Karpas-422 (cell line): ENCODE measurements at regions not wholly inside any gene's neighbourhood (a gene's known extent, or its start where the extent isn't known, plus 50 kb on each side); places are given as distances from the start of the nearest gene placed in this dataset.
"Not testable (repeated sequence)": the region's sequence is repeated elsewhere in the genome, so short reads cannot be mapped to it uniquely, and the experiment has no call there.

Experiments used
- DNase-seq: peaks from one replicate; pipeline ENCODE4 v3.0.0-alpha.2; 2015
- H2AFZ ChIP-seq: fragments of 200-600 bp; sonication (generic); 2 replicates; pipeline ENCODE4 v1.6.1; 2014; ENCODE audit warnings: antibody characterized with exemption, low read length, mixed read lengths
- H3K27ac ChIP-seq: fragments of 200-600 bp; sonication (generic); 2 replicates; pipeline ENCODE4 v1.5.1; 2014; ENCODE audit warnings: mild to moderate bottlenecking, low read length, moderate library complexity
- H3K27me3 ChIP-seq: fragments of 200-600 bp; sonication (generic); 2 replicates; pipeline ENCODE4 v1.6.1; 2014; ENCODE audit warnings: low read length, mixed read lengths
- H3K36me3 ChIP-seq: fragments of 200-600 bp; sonication (generic); 2 replicates; pipeline ENCODE4 v1.6.1; 2014; ENCODE audit warnings: low read length, mixed read lengths; ENCODE audit not compliant: insufficient read depth
- H3K4me1 ChIP-seq: fragments of 200-600 bp; sonication (generic); 2 replicates; pipeline ENCODE4 v1.6.1; 2014; ENCODE audit warnings: mild to moderate bottlenecking, low read length, mixed read lengths
- H3K4me2 ChIP-seq: fragments of 200-600 bp; sonication (generic); 2 replicates; pipeline ENCODE4 v1.6.1; 2014; ENCODE audit warnings: low read length, low read depth, mild to moderate bottlenecking; ENCODE audit not compliant: poor library complexity, severe bottlenecking
- H3K4me3 ChIP-seq: fragments of 200-600 bp; sonication (generic); 2 replicates; pipeline ENCODE4 v1.5.1; 2014; ENCODE audit warnings: mild to moderate bottlenecking, antibody characterized with exemption, low read length, mixed read lengths
- H3K79me2 ChIP-seq: fragments of 200-600 bp; sonication (generic); 2 replicates; pipeline ENCODE4 v1.6.1; 2014; ENCODE audit warnings: mild to moderate bottlenecking, low read length, mixed read lengths
- H3K9ac ChIP-seq: fragments of 200-600 bp; sonication (generic); 2 replicates; pipeline ENCODE4 v1.6.0; 2014; ENCODE audit warnings: low read length
- H3K9me2 ChIP-seq: fragments of 200-600 bp; sonication (generic), shearing (Covaris generic); replicated peaks from 2 replicates; pipeline ENCODE4 v1.6.0; 2014; ENCODE audit warnings: mild to moderate bottlenecking, low read length, moderate library complexity; ENCODE audit not compliant: insufficient read depth
- H3K9me3 ChIP-seq: fragments of 300-700, 200-600 bp; sonication (generic); 2 replicates; pipeline ENCODE4 v1.6.1; 2014; ENCODE audit warnings: low read length, mixed read lengths
- H4K20me1 ChIP-seq: fragments of 200-600 bp; sonication (generic); 2 replicates; pipeline ENCODE4 v1.6.1; 2014; ENCODE audit warnings: mild to moderate bottlenecking, antibody characterized with exemption, low read length, low read depth; ENCODE audit not compliant: insufficient read depth

- Histone ChIP-seq H3K9me3 (no peaks in the 10 kb centered on the region), H3K79me2 (no peaks in the 10 kb centered on the region)
Measured at GRCh38 chr1:209116705-209117104, 466.8 kb upstream of the CAMK1G start.

DNA sequence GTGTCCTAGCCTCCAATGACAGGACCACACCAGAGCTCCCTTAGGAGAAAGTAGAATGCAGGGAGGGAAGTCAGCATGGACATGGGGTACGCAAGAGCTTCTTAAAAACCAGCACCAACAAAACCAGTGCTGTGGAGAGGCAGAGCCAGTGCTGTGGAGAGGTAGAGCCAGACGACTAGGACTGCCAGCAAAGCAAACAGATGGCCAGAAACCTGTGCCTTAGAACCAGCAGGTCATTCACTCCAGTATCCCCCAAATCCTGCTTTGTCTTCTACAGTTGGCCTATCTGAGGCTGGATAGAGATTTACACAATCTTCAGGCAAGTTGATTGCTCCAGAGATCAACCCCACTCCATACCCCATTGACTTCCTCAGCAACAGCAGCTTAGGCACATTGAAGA, 459.9 kb upstream of the CAMK1G start:
- no peaks in the 10 kb centered on the region for H3K79me2 ChIP-seq
- no peak overlapping the region for H3K4me2 ChIP-seq
- no peak overlapping the region for H3K27ac ChIP-seq
- no peak overlapping the region for H3K4me3 ChIP-seq
- DNase-seq = no peak
- no peak overlapping the region for H3K9ac ChIP-seq
- H4K20me1 ChIP-seq = no peaks in the 10 kb centered on the region
- H3K9me3 ChIP-seq = no peaks in the 10 kb centered on the region
- no peaks in the 10 kb centered on the region for H3K9me2 ChIP-seq
- no peak overlapping the region for H2AFZ ChIP-seq
- no peaks in the 10 kb centered on the region for H3K4me1 ChIP-seq
- no peaks in the 10 kb centered on the region for H3K36me3 ChIP-seq
- H3K27me3 ChIP-seq = no peaks in the 10 kb centered on the region; the same call in 1 of the 2 replicates

More at GRCh38 chr1:209116705-209117104, 466.8 kb upstream of the CAMK1G start:
- Histone ChIP-seq H4K20me1 (no peaks in the 10 kb centered on the region), H3K9me2 (no peaks in the 10 kb centered on the region), H3K27ac (no peak overlapping the region), H3K4me2 (no peak overlapping the region), H3K27me3 (no peaks in the 10 kb centered on the region; the same call in 1 of the 2 replicates), H3K9ac (no peak overlapping the region), H3K36me3 (no peaks in the 10 kb centered on the region), H2AFZ (no peak overlapping the region), H3K4me3 (no peak overlapping the region), H3K4me1 (no peaks in the 10 kb centered on the region)
- DNase-seq = no peak

DNA sequence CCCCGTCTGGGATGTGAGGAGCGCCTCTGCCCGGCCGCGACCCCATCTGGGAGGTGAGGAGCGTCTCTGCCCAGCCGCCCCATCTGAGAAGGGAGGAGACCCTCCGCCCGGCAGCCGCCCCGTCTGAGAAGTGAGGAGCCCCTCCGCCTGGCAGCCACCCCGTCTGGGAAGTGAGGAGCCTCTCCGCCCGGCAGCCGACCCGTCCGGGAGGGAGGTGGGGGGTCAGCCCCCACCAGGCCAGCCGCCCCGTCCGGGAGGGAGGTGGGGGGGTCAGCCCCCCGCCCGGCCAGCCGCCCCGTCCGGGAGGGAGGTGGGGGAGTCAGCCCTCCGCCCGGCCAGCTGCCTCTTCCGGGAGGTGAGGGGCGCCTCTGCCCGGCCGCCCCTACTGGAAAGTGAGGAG, 454.4 kb upstream of the CAMK1G start:
- not testable (repeated sequence) for H3K9ac ChIP-seq, H3K27ac ChIP-seq, DNase-seq, H4K20me1 ChIP-seq, H3K79me2 ChIP-seq, H3K9me3 ChIP-seq, H3K4me2 ChIP-seq, H3K27me3 ChIP-seq, H3K9me2 ChIP-seq, H3K36me3 ChIP-seq, H3K4me1 ChIP-seq, H2AFZ ChIP-seq, H3K4me3 ChIP-seq

- H3K27ac ChIP-seq = no peak overlapping the region
- no peaks in the 10 kb centered on the region for H3K9me3 ChIP-seq
- no peak for DNase-seq
- H3K9me2 ChIP-seq = no peaks in the 10 kb centered on the region
- H3K27me3 ChIP-seq = no peaks in the 10 kb centered on the region
- H3K9ac ChIP-seq = no peak overlapping the region
- H3K79me2 ChIP-seq = no peaks in the 10 kb centered on the region
- H3K36me3 ChIP-seq = no peaks in the 10 kb centered on the region
- H4K20me1 ChIP-seq = no peaks in the 10 kb centered on the region
- no peaks in the 10 kb centered on the region for H3K4me1 ChIP-seq
- H2AFZ ChIP-seq = no peak overlapping the region
- H3K4me2 ChIP-seq = no peak overlapping the region
- H3K4me3 ChIP-seq = no peak overlapping the region
Measured at GRCh38 chr1:209130886-209131285, 452.6 kb upstream of the CAMK1G start.

GRCh38 chr1:209132736-209133467, 450.6 kb upstream of the CAMK1G start:
- Histone ChIP-seq H3K9ac (no peak overlapping the region), H3K27ac (no peak overlapping the region), H3K4me3 (no peak overlapping the region), H3K79me2 (no peaks in the 10 kb centered on the region), H3K27me3 (no peaks in the 10 kb centered on the region), H3K4me1 (no peaks in the 10 kb centered on the region), H3K9me2 (no peaks in the 10 kb centered on the region), H3K4me2 (no peak overlapping the region), H4K20me1 (no peaks in the 10 kb centered on the region), H2AFZ (no peak overlapping the region), H3K9me3 (no peaks in the 10 kb centered on the region), H3K36me3 (no peaks in the 10 kb centered on the region)
- no peak for DNase-seq

DNA sequence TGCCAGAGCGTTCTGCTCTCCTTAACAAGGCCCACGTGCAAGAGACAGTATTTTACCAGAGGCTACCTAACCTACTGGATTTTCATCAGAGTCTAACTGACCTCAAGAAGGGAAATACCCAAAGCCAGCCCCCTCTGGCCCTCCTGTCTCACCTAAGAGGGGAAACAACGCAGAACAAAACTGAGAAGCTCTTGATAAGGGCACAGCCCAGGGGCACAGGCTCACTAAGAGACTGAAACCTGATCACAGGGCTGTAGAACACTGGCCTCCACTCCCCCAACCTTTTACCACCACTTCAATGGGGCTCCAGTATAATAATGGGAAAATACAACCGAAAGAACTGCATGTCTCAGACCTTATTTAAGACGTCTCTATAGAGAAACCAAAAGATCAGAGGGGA, 449.5 kb upstream of the CAMK1G start:
- H3K27me3 ChIP-seq = no peaks in the 10 kb centered on the region
- H4K20me1 ChIP-seq = no peaks in the 10 kb centered on the region
- H3K4me2 ChIP-seq = no peak overlapping the region
- no peak for DNase-seq
- no peaks in the 10 kb centered on the region for H3K36me3 ChIP-seq
- no peak overlapping the region for H3K27ac ChIP-seq
- no peak overlapping the region for H2AFZ ChIP-seq
- no peaks in the 10 kb centered on the region for H3K4me1 ChIP-seq
- H3K4me3 ChIP-seq = no peak overlapping the region
- H3K79me2 ChIP-seq = no peaks in the 10 kb centered on the region
- no peak overlapping the region for H3K9ac ChIP-seq
- no peaks in the 10 kb centered on the region for H3K9me2 ChIP-seq
- no peaks in the 10 kb centered on the region for H3K9me3 ChIP-seq

DNA sequence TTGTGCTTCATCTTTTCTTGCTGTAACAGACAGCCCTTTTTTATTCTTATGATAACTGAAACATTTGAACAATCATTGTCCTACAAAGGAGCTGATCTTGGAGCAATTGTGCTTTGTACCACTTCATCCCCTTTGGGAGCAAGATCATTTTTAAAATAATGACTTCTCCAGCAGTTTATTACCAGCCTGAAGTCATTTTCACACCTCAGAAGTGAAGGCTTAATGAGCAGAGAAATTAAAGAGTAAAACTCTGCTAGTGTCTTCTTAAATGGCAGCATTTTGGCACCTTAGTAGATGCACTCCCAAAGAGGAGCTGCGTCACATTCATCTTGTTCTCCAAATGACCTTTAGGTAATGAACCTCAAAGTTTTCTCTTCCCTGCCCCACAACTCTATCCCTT, 439.6 kb upstream of the CAMK1G start:
- Histone ChIP-seq H3K36me3 (no peaks in the 10 kb centered on the region), H3K79me2 (no peaks in the 10 kb centered on the region), H3K4me2 (no peak overlapping the region), H3K27ac (no peak overlapping the region), H3K9me3 (no peaks in the 10 kb centered on the region), H3K27me3 (no peaks in the 10 kb centered on the region), H3K4me3 (no peak overlapping the region), H3K9ac (no peak overlapping the region), H2AFZ (no peak overlapping the region), H4K20me1 (no peaks in the 10 kb centered on the region), H3K9me2 (no peaks in the 10 kb centered on the region; the same call in 1 of the 2 replicates), H3K4me1 (no peaks in the 10 kb centered on the region)
- DNase-seq = no peak

GRCh38 chr1:209150114-209150513, 433.4 kb upstream of the CAMK1G start:
- Histone ChIP-seq H3K9me3 (no peaks in the 10 kb centered on the region), H3K27ac (no peak overlapping the region), H3K27me3 (no peaks in the 10 kb centered on the region), H3K4me2 (no peak overlapping the region), H3K36me3 (no peaks in the 10 kb centered on the region), H3K79me2 (no peaks in the 10 kb centered on the region), H3K4me1 (no peaks in the 10 kb centered on the region), H3K9me2 (no peaks in the 10 kb centered on the region; the same call in 1 of the 2 replicates), H3K4me3 (no peak overlapping the region), H2AFZ (no peak overlapping the region), H3K9ac (no peak overlapping the region), H4K20me1 (no peaks in the 10 kb centered on the region)
- DNase-seq = peak; percentile 58
